K562 (cell line): ENCODE measurements at regions not wholly inside any gene's neighbourhood (a gene's known extent, or its start where the extent isn't known, plus 50 kb on each side); places are given as distances from the start of the nearest gene placed in this dataset.

Source experiments
- ATAC-seq: fragments of 200-7000 bp; cut with Tn5 transposase; 3 replicates; pipeline ENCODE4 v1.9.1; 2020; ENCODE audit warnings: moderate library complexity
- BruUV-seq: library from RNA; stranded (reverse); fragments of 400-500 nt; replicated peaks from 2 replicates; lab custom pipeline; 2021; lab: Mats Ljungman, UMichigan
- CTCF ChIA-PET: fragments of 300-600 bp; formaldehyde crosslinking; extraction: SDS; loops from one replicate; lab custom pipeline; 2021; ENCODE audit warnings: low intra/inter-chr PET ratio; lab: Yijun Ruan, JAX
- POLR2A ChIA-PET: fragments of 300-600, 350-650 bp; sonication (Branson Sonifier 250); formaldehyde crosslinking; extraction: SDS; loops from one replicate; lab custom pipeline; 2021; ENCODE audit warnings: antibody characterized with exemption, inconsistent platforms; lab: Yijun Ruan, JAX
- DNase-seq, 4 experiments: peaks; one replicate each; pipeline versions ENCODE4 v3.0.0 to v3.0.0-alpha.2; 2011 to 2018; ENCODE audit warnings: low spot score in 3 of 4, mixed read lengths in 3 of 4; ENCODE audit errors: extremely low read depth in 1 of 4
- FAIRE-seq: peaks from 2 replicates; lab custom pipeline; 2011; peaks lifted over from hg19 to GRCh38; lab: Jason Lieb, UNC
- H2AFZ ChIP-seq: 2 replicates; pipeline ENCODE4 v1.6.0; 2011; ENCODE audit warnings: low read depth, low read length, control low read depth, inconsistent platforms
- H3K27ac ChIP-seq: fragments of 200-600 bp; 3 replicates; pipeline ENCODE4 v1.8.0; 2011; ENCODE audit warnings: low read depth, mild to moderate bottlenecking, control low read depth, inconsistent platforms, low read length, moderate library complexity, mixed read lengths; ENCODE audit errors: extremely low read depth
- H3K27me3 ChIP-seq, 2 experiments: fragments of 300-600 bp in 1 of 2; 2 replicates in 1 of 2; 3 replicates in 1 of 2; pipeline versions ENCODE4 v1.6.0 to v1.8.0; 2011; ENCODE audit warnings: inconsistent platforms in 2 of 2, low read length in 2 of 2, mild to moderate bottlenecking in 1 of 2, mixed read lengths in 1 of 2, moderate library complexity in 1 of 2; ENCODE audit not compliant: control insufficient read depth in 2 of 2, insufficient read depth in 2 of 2
- H3K36me3 ChIP-seq: fragments of 300-600 bp; 3 replicates; pipeline ENCODE4 v1.8.0; 2011; ENCODE audit warnings: mild to moderate bottlenecking, low read length, inconsistent platforms; ENCODE audit not compliant: control insufficient read depth, insufficient read depth
- H3K4me1 ChIP-seq, 2 experiments: fragments of 200-600 bp in 1 of 2; replicated peaks in 1 of 2; 2 replicates in 1 of 2; 3 replicates in 1 of 2; pipeline versions ENCODE4 v1.5.1 to v1.8.0; 2011; ENCODE audit warnings: inconsistent platforms in 2 of 2, low read length in 2 of 2, mild to moderate bottlenecking in 1 of 2, mixed read lengths in 1 of 2, moderate library complexity in 1 of 2; ENCODE audit not compliant: control insufficient read depth in 2 of 2, insufficient read depth in 2 of 2
- H3K4me2 ChIP-seq: 2 replicates; pipeline ENCODE4 v1.6.1; 2011; ENCODE audit warnings: low read length, control low read depth, inconsistent platforms, mixed read lengths; ENCODE audit not compliant: insufficient read depth
- H3K4me3 ChIP-seq: fragments of 200-600 bp; sonication (generic), shearing (Covaris generic); 2 replicates; pipeline ENCODE4 v1.5.1; 2016; ENCODE audit warnings: control low read depth, inconsistent platforms
- H3K79me2 ChIP-seq: fragments of 200-600 bp; 3 replicates; pipeline ENCODE4 v1.8.0; 2011; ENCODE audit warnings: low read length, inconsistent platforms; ENCODE audit not compliant: control insufficient read depth, insufficient read depth
- H3K9ac ChIP-seq, 2 experiments: 2 replicates each; pipeline versions ENCODE4 v1.6.0 to v1.6.1; 2011; ENCODE audit warnings: low read depth in 2 of 2, low read length in 2 of 2, control low read depth in 1 of 2, inconsistent platforms in 1 of 2, mild to moderate bottlenecking in 1 of 2, mixed read lengths in 1 of 2; ENCODE audit not compliant: insufficient read depth in 1 of 2
- H3K9me1 ChIP-seq: one replicate; pipeline ENCODE4 v1.6.0; 2011; ENCODE audit warnings: inconsistent platforms, mild to moderate bottlenecking, low read length, moderate library complexity; ENCODE audit not compliant: control insufficient read depth, insufficient read depth
- H3K9me3 ChIP-seq: replicated peaks from 2 replicates; pipeline ENCODE4 v1.5.1; 2011; ENCODE audit warnings: low read depth, low read length, inconsistent platforms; ENCODE audit not compliant: control insufficient read depth, insufficient read depth
- H4K20me1 ChIP-seq: replicated peaks from 2 replicates; pipeline ENCODE4 v1.6.1; 2011; ENCODE audit warnings: low read length, inconsistent platforms, mixed read lengths; ENCODE audit not compliant: control insufficient read depth, insufficient read depth
- ETV5 ChIP-seq: sonication (generic); formaldehyde crosslinking; IDR thresholded peaks from 2 replicates; pipeline ENCODE4 v1.4.0; 2020; ENCODE audit warnings: low read depth, mild to moderate bottlenecking, missing genetic modification reagents
- PHF8 ChIP-seq: fragments of 200-600 bp; sonication (generic); IDR thresholded peaks from 2 replicates; pipeline ENCODE4 v1.6.1; 2012; ENCODE audit warnings: mixed run types, mild to moderate bottlenecking, inconsistent platforms, low read length, moderate library complexity, borderline replicate concordance
- WGBS: fragments of 100-300 bp; shearing (Covaris generic); methylation state at CpG from one replicate; pipeline ENCODE4 v1.1.6; 2016; ENCODE audit warnings: low coverage, mixed read lengths; ENCODE audit not compliant: insufficient coverage; ENCODE audit errors: missing lambda C conversion rate; 5-methylcytosine and 5-hydroxymethylcytosine counted together
- in situ Hi-C: fragments of 300-500 bp; cut with MboI; formaldehyde crosslinking; loops from 4 replicates; pipeline ENCODE4 v1.15.0; 2018; ENCODE audit warnings: inconsistent platforms, mixed read lengths
- intact Hi-C: fragments of 100-400 bp; cut with micrococcal nuclease; formaldehyde crosslinking; loops from 2 replicates; pipeline ENCODE4 v1.14.2; 2022
- TF ChIP-seq, protein P1 (sequence below): fragments of 450-650 bp; conservative IDR thresholded peaks from 2 replicates; pipeline ENCODE4 v1.6.1; 2016; ENCODE audit warnings: missing genetic modification characterization, low read depth, mild to moderate bottlenecking, missing compliant biosample characterization, moderate library complexity

GRCh38 chr6:92069781-92070180 lies 1349.6 kb downstream of the EPHA7 start:
- FAIRE-seq, result no peak
- TF ChIP-seq, protein P1, sequence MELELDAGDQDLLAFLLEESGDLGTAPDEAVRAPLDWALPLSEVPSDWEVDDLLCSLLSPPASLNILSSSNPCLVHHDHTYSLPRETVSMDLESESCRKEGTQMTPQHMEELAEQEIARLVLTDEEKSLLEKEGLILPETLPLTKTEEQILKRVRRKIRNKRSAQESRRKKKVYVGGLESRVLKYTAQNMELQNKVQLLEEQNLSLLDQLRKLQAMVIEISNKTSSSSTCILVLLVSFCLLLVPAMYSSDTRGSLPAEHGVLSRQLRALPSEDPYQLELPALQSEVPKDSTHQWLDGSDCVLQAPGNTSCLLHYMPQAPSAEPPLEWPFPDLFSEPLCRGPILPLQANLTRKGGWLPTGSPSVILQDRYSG (tag), result no peak
- TF ChIP-seq ETV5 (CRISPR knock-in tag), result no peak
- ChIA-PET POLR2A (no interaction called here), CTCF (no interaction called here)
- Histone ChIP-seq H4K20me1 (no peaks in the 10 kb centered on the region), H3K4me1 (no peaks in the 10 kb centered on the region), H2AFZ (no peak overlapping the region), H3K9ac (no peak overlapping the region), H3K9me3 (0 out of 2 replicates have a peak, but pooled peaks cover 1% of the 10 kb centered on the region), H3K27ac (no peak overlapping the region), H3K4me2 (no peak overlapping the region), H3K9me1 (no peaks in the 10 kb centered on the region), H3K27me3 (no peaks in the 10 kb centered on the region), H3K79me2 (no peaks in the 10 kb centered on the region), H3K4me3 (no peak overlapping the region), H3K36me3 (no peaks in the 10 kb centered on the region)
- intact Hi-C loops (no loop called here), in situ Hi-C loops (no loop called here)
- no peak for DNase-seq
- 0% methylated on average over 3 of the region's 3 CpGs for WGBS
- ATAC-seq, result no peak
- no TSS peak for BruUV-seq

GRCh38 chr6:92052513-92052912 lies 1366.8 kb downstream of the EPHA7 start:
- POLR2A ChIA-PET, result no interaction called here
- in situ Hi-C loops, result no loop called here
- no peak for ATAC-seq
- FAIRE-seq, result no peak
- Histone ChIP-seq H3K36me3 (no peaks in the 10 kb centered on the region), H3K27me3 (no peaks in the 10 kb centered on the region), H3K4me2 (no peak overlapping the region), H3K4me3 (no peak overlapping the region), H3K27ac (no peak overlapping the region), H3K79me2 (no peaks in the 10 kb centered on the region), H2AFZ (no peak overlapping the region), H3K9me1 (no peaks in the 10 kb centered on the region), H3K9me3 (no peaks in the 10 kb centered on the region; the same call in 1 of the 2 replicates), H4K20me1 (no peaks in the 10 kb centered on the region), H3K4me1 (no peaks in the 10 kb centered on the region), H3K9ac (no peak overlapping the region)
- DNase-seq, result no peak
- intact Hi-C loops, result no loop called here
- CTCF ChIA-PET, result no interaction called here
- WGBS, result 5% methylated on average over 2 of the region's 2 CpGs
- no peak for TF ChIP-seq PHF8
- BruUV-seq, result no TSS peak
